Gastroesophageal sphincter (tissue), 3 donors: ENCODE measurements at regions not wholly inside any gene's neighbourhood (a gene's known extent, or its start where the extent isn't known, plus 50 kb on each side); places are given as distances from the start of the nearest gene placed in this dataset.

Experiments used
- CTCF ChIP-seq, 4 experiments: fragments of 200-600 bp in 2 of 4; fragments of 450-650 bp in 2 of 4; sonication (generic) in 1 of 4; IDR thresholded peaks; one replicate each; pipeline ENCODE4 v1.5.1; 2017 to 2019; ENCODE audit warnings: antibody characterized with exemption in 4 of 4, mild to moderate bottlenecking in 2 of 4, moderate library complexity in 2 of 4
- EP300 ChIP-seq: sonication (generic); formaldehyde crosslinking; IDR thresholded peaks from one replicate; pipeline ENCODE4 v1.6.1; 2017; ENCODE audit warnings: antibody characterized with exemption, mild to moderate bottlenecking

- TF ChIP-seq CTCF (IDR thresholded peaks at IDR 0.05) (no peak), EP300 (no peak)
Observed at GRCh38 chr6:66289889-66290288, 582.9 kb upstream of the EYS start.
